ENCODE measurements at regions not wholly inside any gene's neighbourhood (a gene's known extent, or its start where the extent isn't known, plus 50 kb on each side); places are given as distances from the start of the nearest gene placed in this dataset.

DNA sequence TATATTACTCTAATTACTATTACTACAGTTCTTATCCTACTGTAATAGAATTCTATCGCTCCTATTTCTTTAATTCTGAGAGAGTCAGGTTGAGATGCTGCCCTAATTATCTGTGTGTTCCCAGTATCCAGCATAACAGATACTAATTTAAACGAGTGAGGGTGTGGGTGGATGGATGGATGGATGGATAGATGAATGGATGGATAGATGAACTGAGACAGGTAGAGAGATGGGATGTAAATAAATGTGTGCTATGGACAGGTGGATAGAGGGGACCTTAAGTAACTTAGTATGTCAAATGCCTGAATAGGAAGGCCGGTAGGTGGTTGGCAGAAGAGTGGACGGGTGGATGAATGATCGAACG, 143.6 kb upstream of the ADRA1B start:
- no peak for TF ChIP-seq EZH2 (IDR thresholded peaks at IDR 0.05; ENCODE audit: insufficient read depth, poor library complexity, severe bottlenecking)
- no peak for TF ChIP-seq EZH2phosphoT487 (IDR thresholded peaks at IDR 0.05; ENCODE audit: insufficient read depth, low read depth)

Measured in GM23248 (cell line).